ENCODE measurements at regions not wholly inside any gene's neighbourhood (a gene's known extent, or its start where the extent isn't known, plus 50 kb on each side); places are given as distances from the start of the nearest gene placed in this dataset.

DNA sequence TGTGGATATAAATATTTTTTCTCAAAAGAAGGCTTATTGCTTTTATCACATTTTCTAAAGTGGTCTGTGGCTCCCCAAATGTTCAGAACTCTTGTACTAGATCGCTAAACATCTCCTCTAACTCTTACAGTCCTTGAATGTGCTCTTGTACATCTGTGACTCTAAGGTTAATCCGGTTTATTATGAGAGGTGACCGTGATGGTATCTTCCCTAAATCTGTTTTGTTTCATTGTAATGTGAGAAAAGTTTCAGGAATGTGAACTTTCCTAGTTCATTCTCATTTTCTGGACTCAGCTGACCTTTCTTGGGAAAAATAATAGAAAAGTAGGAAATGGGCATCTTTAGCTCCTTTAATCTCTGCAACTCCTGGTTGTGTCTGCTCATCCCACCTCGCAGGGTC, 94.5 kb upstream of the CD180 start:
- TF ChIP-seq GATA3 (IDR thresholded peaks at IDR 0.05; ENCODE audit: low read depth, low read length) (no peak), GATA2 (IDR thresholded peaks at IDR 0.05; ENCODE audit: low read depth, low read length) (no peak)

DNA sequence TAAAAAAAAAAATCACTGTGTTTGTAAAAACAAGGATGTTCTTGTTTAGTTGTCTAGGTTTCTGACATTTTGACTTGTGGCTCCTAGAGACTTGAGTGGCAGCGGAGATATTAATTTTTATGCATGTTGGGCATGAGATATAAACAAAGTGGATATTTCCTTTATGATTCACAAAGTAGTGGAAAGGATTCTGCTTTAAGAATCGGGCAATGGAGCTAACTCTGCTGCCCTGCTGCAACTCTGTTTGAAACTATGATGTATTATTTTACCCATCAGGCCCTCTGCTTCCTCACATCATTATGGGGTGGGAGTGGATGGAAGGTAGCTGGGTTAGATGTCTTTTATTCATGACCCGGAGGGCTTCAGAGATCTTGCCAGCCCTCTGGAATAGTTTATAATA, 94.1 kb upstream of the CD180 start:
- TF ChIP-seq GATA3 (IDR thresholded peaks at IDR 0.05; ENCODE audit: low read depth, low read length), result no peak
- no peak for TF ChIP-seq GATA2 (IDR thresholded peaks at IDR 0.05; ENCODE audit: low read depth, low read length)

DNA sequence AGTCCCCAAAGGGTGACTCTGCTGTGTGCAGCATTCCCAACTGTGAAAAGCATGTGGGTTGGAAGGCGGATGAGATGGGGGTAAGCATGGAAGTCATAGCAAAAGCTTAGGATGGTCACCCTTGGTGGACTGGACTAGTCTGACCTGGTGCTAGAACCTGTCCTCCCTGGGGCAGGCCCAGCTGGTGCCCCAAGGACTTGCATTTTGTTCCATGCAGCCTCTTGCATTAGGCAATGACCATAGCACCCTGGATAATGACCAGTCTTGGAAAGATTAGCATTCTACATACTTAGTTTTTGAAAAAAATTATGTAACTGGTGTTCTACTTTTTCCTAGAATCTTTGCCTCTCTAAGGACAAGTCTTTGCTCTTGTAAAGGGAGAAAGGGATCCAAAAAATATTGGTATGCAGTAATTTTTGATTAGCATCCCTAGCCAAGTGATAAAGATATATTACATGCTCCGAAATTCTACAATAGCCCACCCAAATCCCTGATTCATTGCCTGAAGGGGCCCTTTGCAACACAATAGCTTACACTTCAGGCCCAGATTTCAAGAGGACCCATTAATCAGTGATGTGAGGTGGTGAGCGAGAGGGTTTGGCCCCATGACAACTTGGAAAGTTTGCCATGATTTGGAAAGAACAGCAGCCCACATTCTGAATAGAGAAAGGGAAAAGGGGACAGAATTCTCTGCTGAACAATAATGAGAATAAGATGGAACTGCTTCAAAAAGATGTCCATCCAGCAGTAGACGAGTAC, 93.3 kb upstream of the CD180 start:
- TF ChIP-seq GATA2 (IDR thresholded peaks at IDR 0.05; ENCODE audit: low read depth, low read length), result no peak

DNA sequence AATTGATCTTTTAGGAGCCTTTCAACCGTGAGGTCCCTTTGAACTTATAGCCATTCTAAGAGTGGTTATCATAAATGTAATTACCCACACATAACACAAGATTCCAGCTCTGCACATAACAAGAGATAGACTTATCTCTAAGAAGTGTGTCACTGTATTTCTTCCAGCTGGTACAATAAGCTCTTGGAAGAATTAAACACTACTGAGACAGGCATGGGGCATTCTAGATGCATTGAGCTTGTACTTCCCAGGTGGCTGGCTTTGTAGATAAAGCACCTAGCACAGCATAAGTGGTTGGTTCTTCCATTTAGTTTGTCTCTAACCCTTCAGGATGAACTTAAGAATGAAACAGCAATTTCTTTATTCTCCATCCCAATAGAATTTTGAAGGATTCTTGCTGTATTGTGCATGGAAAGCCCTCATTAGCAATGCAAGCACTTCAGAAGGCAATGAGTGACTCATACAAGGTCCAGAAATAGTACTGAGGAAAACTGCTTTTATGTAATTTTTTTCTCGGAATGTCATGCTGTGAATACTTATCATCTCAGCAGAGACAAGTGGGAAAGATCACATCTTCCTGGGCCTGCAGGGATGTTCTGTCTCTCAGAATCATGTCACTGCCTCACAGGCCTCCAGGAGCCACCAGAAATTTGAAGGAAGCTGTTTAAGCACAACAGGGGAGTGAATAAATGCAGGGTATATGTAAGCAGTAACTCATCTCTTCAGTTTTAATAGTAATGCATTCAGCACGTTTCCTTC, 91.1 kb upstream of the CD180 start:
- TF ChIP-seq GATA3 (IDR thresholded peaks at IDR 0.05; ENCODE audit: low read depth, low read length), result no peak
- no peak for TF ChIP-seq GATA2 (IDR thresholded peaks at IDR 0.05; ENCODE audit: low read depth, low read length)

DNA sequence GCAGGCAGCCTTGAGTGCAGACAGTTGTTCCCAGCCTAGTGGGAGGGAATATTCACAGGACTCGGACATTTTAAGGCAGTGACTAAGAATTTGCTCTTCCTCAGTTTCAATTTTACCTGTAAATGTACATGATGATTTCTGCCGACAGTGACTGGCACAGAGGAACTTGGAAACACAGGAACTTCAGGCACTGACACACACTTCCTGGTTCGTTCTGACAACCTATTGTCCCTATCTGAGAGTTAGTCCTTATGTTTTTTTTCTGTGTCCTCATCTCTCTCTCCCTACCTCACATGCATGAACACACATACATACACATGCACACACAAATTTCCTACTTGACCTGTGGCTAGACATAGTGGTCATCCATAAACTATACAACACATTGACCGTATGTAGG, 89.4 kb upstream of the CD180 start:
- TF ChIP-seq GATA3 (IDR thresholded peaks at IDR 0.05; ENCODE audit: low read depth, low read length), result no peak
- no peak for TF ChIP-seq GATA2 (IDR thresholded peaks at IDR 0.05; ENCODE audit: low read depth, low read length)

DNA sequence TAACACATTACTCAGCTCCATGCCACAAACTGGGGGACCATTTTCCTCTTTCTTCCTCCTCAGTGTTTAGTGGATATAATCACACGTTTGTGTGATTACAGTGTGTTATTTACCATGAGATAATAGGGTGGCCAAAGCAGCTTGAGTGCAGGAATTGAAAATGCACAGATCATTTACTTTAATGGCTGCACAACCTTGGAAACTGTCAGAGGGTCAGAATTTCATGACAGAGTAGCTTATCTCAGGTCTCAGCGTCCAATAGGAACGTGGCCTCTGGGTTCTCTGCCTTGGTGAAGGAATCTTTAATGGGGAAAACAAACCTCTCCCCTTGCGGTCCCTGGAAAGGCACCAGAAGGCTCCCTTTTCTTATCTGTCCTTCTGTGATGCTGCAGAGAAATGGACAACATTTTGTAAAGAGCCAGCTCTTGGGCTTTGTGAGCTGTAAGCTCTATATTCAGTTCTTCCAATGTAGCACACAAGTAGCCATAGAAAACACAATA, 87.4 kb upstream of the CD180 start:
- TF ChIP-seq GATA3 (IDR thresholded peaks at IDR 0.05; ENCODE audit: low read depth, low read length), result no peak
- no peak for TF ChIP-seq GATA2 (IDR thresholded peaks at IDR 0.05; ENCODE audit: low read depth, low read length)

DNA sequence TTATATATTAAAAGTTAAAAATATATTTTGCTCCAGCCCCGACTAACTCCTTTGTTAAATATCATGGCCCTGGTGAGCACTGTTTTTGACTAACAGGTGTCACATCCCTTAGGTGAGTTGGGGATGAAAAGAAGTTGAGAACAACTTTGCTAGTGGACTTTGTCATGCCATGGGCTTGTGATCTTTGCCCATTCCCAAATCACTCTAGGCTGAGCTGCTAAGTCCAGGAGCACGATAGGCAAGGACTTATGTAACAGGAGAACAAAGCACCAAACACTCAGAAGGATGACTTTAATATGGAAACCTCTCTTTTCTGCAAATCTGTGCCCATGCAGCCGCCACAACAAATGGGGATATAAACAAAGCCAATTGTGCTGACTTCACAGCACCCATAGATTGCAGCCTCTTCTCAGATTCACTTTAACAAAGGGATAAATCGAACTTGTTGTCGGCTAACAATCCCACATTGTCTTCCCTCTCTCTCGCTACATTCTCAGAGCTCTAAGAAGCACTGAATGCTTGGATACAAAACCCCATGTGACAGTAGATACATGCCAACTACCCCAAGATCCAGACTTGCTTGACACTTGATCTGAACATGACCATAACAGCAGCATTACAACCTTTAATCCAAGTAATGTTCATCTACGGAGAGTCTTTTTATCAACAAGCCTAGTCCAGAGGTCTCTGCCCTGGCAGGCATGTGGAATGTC, 86.8 kb upstream of the CD180 start:
- TF ChIP-seq GATA3 (IDR thresholded peaks at IDR 0.05; ENCODE audit: low read depth, low read length) (no peak), GATA2 (IDR thresholded peaks at IDR 0.05; ENCODE audit: low read depth, low read length) (no peak)

DNA sequence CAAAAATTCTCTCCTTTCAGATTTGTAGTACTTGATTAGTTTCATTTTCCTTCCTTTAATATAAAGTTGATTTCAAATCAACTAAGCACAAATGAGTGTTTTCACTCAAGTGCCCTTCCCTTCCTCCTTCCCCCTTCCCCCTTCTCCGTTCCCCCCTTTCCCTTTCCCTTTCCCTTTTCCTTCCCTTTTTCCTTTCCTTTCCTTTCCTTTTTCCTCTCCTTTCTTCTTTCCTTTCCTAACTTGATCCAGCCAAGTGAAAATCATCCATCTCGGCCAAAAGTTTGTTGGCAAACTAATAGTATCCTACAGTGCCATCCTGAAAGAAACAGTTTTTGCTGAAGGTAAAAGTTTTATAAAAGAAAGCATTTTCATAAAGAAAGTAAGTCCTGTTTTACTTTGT, 85.3 kb upstream of the CD180 start:
- TF ChIP-seq GATA2 (IDR thresholded peaks at IDR 0.05; ENCODE audit: low read depth, low read length), result no peak
- TF ChIP-seq GATA3 (IDR thresholded peaks at IDR 0.05; ENCODE audit: low read depth, low read length), result no peak

DNA sequence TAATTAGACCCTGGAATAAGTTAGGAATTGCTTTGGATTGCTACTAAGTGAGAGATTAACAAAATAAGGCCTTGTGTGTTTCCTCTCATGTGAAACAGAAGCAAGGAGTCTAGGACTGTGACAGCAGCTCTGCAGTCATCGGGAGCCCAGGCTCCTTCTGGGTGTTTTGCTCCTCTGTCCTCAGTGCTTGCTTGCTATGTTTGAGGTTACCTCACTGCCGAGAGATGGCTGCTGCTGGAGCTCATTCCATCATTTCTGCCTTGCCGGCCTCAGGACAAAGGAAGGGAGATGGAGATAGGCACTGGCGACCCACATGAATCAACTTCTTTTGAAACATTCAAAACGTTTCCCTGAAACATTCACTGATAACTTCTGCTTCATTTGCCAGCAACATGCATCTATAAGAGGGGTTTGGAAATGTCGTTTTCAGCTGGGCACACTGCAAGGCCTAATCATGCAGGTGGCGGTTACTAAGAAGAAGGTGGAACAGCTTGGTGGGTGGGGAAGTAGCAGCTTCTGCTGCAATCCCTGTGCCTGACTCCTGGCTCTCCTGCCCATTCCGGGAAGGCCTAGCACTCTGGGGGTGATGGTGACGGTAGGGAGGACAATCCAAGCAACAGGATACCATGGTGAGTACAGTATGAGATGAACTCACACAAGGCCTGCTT, 77.2 kb upstream of the CD180 start:
- TF ChIP-seq GATA2 (IDR thresholded peaks at IDR 0.05; ENCODE audit: low read depth, low read length), result no peak
- no peak for TF ChIP-seq GATA3 (IDR thresholded peaks at IDR 0.05; ENCODE audit: low read depth, low read length)

DNA sequence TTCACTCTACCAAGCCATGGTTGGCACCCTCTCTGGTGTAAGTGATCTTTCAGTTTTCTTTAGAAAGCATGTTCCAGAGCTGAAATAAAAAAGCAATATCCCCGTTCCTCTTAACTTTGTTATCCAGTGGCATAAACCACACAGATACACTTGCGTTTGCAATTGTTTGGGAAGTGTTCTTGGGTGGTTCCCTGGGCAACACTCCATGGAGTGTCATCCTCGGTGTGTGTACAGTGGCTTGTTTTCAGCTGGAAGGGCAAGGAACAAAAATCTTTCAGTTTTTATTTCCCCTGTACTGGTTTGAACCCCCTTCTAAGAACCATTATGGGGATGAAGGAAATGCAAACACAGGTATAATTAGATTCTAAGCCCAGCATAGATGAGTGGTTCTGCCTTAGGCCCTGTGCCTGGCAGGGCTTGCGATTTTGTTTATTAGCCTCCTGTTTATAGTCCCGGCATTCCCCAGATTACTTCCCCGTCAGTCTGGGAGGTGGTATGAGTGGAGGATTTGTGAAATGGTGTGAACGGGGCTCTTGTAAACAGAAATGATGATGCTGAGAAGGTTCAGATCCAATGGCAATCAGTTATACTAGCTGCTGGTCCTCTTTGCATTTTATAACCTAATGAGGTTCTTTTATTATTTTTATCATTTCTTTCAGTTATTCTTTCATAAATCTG, 76.0 kb upstream of the CD180 start:
- no peak for TF ChIP-seq GATA3 (IDR thresholded peaks at IDR 0.05; ENCODE audit: low read depth, low read length)
- TF ChIP-seq GATA2 (IDR thresholded peaks at IDR 0.05; ENCODE audit: low read depth, low read length), result no peak

DNA sequence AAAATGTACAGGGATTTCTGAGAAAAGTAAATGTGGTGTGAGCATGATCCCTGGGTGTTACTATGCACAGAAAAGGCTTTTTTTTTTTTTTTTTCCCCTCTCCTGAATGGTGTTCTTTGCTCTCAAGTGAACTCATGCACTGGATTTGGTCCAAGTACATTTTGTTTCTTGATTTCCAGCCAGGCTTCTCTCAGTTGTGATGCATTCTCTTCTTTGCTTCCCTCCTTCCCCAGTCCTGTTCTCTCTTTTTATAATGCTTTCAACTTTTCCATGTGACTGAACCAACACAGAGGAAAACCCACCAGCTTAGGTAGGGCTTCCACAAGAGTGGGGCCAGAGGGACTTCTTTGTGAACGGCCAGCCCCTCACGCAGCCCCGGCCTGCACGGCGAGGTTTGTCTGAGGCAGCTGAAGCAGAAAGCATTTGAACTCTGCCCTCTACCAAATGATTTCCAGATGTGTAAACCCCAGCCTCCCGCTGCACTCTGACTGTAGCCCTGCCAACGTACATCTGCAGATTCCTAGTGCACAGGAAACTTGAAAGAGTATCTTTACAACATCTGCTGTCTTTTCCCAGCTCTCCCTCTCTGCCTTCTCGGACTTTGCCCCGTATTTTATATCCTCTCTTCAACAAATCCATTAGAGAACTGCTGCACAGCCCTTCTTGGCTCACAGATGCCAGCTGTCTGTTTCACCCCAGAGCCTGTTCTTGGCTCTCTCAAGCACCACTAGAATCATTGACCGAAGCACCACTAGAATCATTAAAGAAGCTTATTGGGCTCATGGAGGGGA, 71.8 kb upstream of the CD180 start:
- TF ChIP-seq GATA3 (IDR thresholded peaks at IDR 0.05; ENCODE audit: low read depth, low read length) (no peak), GATA2 (IDR thresholded peaks at IDR 0.05; ENCODE audit: low read depth, low read length) (0 out of 2 replicates have a peak, but pooled peaks have one; percentile 27)

DNA sequence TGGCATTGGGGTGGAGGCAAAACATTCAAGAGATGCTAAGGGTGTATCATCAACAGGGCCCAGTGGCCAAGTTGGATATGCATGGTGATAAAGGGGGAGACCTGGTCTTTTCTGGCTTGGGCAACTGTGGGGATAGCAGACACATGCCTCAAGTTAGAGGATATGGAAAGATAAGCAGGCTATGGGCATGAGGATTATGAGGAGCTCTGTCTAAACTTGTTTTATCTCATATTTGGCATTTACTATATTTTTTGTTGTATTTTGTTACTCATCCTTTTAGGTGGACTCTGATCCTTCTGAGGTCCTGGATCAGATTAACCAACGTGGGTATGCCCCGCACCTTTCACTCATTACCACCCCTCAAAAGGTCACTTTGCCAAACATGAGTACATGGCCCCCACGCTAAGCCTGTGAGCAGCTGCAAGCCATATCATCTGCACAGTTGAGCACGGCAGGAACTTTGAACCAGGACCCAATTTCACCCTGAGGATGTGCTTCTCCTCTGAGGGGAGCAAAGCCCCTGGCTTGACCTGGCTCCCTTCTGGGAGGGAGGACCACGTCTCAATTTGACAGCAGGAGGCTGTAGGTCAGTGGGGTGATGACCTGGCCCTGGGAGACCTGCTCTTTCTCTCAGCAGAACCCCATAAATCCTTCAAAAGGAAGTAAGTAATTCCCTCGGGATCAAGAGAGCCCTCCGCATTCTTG, 71.1 kb upstream of the CD180 start:
- TF ChIP-seq GATA3 (IDR thresholded peaks at IDR 0.05; ENCODE audit: low read depth, low read length), result no peak
- TF ChIP-seq GATA2 (IDR thresholded peaks at IDR 0.05; ENCODE audit: low read depth, low read length), result no peak
